ENCODE measurements at regions not wholly inside any gene's neighbourhood (a gene's known extent, or its start where the extent isn't known, plus 50 kb on each side); places are given as distances from the start of the nearest gene placed in this dataset.

- no peak for TF ChIP-seq EZH2 (IDR thresholded peaks at IDR 0.05; ENCODE audit: insufficient read depth, low read length)
- TF ChIP-seq, protein P1, sequence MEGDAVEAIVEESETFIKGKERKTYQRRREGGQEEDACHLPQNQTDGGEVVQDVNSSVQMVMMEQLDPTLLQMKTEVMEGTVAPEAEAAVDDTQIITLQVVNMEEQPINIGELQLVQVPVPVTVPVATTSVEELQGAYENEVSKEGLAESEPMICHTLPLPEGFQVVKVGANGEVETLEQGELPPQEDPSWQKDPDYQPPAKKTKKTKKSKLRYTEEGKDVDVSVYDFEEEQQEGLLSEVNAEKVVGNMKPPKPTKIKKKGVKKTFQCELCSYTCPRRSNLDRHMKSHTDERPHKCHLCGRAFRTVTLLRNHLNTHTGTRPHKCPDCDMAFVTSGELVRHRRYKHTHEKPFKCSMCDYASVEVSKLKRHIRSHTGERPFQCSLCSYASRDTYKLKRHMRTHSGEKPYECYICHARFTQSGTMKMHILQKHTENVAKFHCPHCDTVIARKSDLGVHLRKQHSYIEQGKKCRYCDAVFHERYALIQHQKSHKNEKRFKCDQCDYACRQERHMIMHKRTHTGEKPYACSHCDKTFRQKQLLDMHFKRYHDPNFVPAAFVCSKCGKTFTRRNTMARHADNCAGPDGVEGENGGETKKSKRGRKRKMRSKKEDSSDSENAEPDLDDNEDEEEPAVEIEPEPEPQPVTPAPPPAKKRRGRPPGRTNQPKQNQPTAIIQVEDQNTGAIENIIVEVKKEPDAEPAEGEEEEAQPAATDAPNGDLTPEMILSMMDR (IDR thresholded peaks at IDR 0.05; ENCODE audit: insufficient read depth, low read depth, low read length), result no peak
Observed at GRCh38 chr2:144642856-144643255, 122.9 kb upstream of the ZEB2 start.

Data from astrocyte (in vitro differentiated cells and primary cell).